ENCODE measurements at regions not wholly inside any gene's neighbourhood (a gene's known extent, or its start where the extent isn't known, plus 50 kb on each side); places are given as distances from the start of the nearest gene placed in this dataset.

DNA sequence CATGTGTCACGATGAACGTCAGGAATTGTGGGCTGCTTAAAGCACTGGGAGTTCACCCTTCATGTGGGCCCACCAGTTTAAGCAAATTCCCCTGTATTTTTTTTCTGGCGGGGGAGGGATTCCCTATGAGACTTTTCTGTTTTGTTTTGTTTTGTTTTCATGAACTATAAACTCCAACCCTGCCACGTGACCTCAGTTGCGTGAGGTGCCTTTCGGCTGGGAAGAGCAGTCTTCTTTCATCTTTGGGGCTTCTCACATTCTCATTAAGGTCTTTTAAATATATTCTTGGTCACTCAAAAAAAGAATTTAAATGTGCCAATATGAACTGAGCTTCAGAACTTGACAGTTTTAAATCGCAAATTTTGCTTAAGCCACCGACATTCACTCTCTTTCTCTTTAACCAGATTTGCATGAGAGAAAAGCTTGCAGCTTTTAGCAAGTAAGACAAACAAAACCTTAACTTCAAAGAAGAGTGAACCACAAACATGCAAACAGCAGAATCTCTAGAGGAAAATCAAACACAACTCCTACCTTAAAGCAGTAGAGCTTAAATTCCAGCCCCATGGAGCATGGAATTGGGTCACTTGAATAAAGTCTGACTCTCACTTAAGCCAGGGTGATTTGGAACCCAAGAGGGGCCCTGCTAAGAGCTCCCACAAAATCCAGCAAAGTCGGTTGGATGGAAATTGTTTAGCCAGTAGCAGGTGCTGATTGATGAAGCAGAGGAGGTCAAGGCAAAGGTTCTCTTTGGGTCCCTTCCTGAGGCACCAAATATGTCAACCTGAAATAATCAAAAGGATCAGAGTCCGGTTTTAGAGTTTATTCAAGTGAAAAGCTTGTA is 699.8 kb upstream of the GBE1 start:
- no peak for TF ChIP-seq ZBTB7A (IDR thresholded peaks at IDR 0.05; ENCODE audit: low read depth)
- TF ChIP-seq MAX (IDR thresholded peaks at IDR 0.05), result no peak
- TF ChIP-seq, protein P1, sequence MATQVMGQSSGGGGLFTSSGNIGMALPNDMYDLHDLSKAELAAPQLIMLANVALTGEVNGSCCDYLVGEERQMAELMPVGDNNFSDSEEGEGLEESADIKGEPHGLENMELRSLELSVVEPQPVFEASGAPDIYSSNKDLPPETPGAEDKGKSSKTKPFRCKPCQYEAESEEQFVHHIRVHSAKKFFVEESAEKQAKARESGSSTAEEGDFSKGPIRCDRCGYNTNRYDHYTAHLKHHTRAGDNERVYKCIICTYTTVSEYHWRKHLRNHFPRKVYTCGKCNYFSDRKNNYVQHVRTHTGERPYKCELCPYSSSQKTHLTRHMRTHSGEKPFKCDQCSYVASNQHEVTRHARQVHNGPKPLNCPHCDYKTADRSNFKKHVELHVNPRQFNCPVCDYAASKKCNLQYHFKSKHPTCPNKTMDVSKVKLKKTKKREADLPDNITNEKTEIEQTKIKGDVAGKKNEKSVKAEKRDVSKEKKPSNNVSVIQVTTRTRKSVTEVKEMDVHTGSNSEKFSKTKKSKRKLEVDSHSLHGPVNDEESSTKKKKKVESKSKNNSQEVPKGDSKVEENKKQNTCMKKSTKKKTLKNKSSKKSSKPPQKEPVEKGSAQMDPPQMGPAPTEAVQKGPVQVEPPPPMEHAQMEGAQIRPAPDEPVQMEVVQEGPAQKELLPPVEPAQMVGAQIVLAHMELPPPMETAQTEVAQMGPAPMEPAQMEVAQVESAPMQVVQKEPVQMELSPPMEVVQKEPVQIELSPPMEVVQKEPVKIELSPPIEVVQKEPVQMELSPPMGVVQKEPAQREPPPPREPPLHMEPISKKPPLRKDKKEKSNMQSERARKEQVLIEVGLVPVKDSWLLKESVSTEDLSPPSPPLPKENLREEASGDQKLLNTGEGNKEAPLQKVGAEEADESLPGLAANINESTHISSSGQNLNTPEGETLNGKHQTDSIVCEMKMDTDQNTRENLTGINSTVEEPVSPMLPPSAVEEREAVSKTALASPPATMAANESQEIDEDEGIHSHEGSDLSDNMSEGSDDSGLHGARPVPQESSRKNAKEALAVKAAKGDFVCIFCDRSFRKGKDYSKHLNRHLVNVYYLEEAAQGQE (IDR thresholded peaks at IDR 0.05; ENCODE audit: low read depth), result no peak
- no peak for TF ChIP-seq YY1 (IDR thresholded peaks at IDR 0.05; ENCODE audit: low read depth)
- TF ChIP-seq CREB1 (IDR thresholded peaks at IDR 0.05; ENCODE audit: low read depth), result no peak
- no peak for TF ChIP-seq EP300 (IDR thresholded peaks at IDR 0.05; ENCODE audit: borderline replicate concordance)
- no peak for TF ChIP-seq RAD21 (IDR thresholded peaks at IDR 0.05; ENCODE audit: low read depth)
- no peak for TF ChIP-seq TCF12 (IDR thresholded peaks at IDR 0.05; ENCODE audit: low read depth)
- no peak for TF ChIP-seq TAF1 (IDR thresholded peaks at IDR 0.05; ENCODE audit: low read depth)
- TF ChIP-seq NFIC (IDR thresholded peaks at IDR 0.05), result no peak
- no peak for TF ChIP-seq EGR1 (IDR thresholded peaks at IDR 0.05)
- TF ChIP-seq, protein P2, sequence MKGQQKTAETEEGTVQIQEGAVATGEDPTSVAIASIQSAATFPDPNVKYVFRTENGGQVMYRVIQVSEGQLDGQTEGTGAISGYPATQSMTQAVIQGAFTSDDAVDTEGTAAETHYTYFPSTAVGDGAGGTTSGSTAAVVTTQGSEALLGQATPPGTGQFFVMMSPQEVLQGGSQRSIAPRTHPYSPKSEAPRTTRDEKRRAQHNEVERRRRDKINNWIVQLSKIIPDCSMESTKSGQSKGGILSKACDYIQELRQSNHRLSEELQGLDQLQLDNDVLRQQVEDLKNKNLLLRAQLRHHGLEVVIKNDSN (IDR thresholded peaks at IDR 0.05), result no peak
- TF ChIP-seq CEBPB (IDR thresholded peaks at IDR 0.05), result no peak
